Heart left ventricle (tissue), 13 donors: ENCODE measurements at regions not wholly inside any gene's neighbourhood (a gene's known extent, or its start where the extent isn't known, plus 50 kb on each side); places are given as distances from the start of the nearest gene placed in this dataset.

Experiments used
- POLR2A ChIP-seq, 2 donors: fragments of 450-650 bp; IDR thresholded peaks; one replicate each; pipeline ENCODE4 v1.6.1; 2017; ENCODE audit warnings: antibody characterized with exemption in 2 of 2, mild to moderate bottlenecking in 2 of 2, moderate library complexity in 2 of 2
- TF ChIP-seq, protein P1 (sequence below), 12 donors: fragments of 200-600 bp; sonication (generic) in 4 of 12; IDR thresholded peaks; one replicate each; pipeline versions ENCODE4 v1.5.0 to v1.8.0; 2018 to 2022; ENCODE audit warnings: antibody characterized with exemption in 12 of 12, mild to moderate bottlenecking in 5 of 12
- donor health status: ischemic (EF 13 %, LVEDD 7.1; RV severe dilation, severe dysfunction).
- donor health status: DM: no; HTN: yes; CAD: no.
- donor health status: DM: no; HTN: no; CAD: no.
- donor health status: ischemic (EF 25% LVEDD 6.9; RV normal size, moderate dysfunction).
- donor health status: ischemic (EF 25% LVEDD 5.7; RV mildly dilated, moderate dysfunction).
- donor health status: ischemic (EF 35%, LVEDD 5.7; RV mildly dilated, moderate dysfunction).
- donor health status: nonischemic (EF 11% LVEDD 7.7; RV severe dilation, severe dysfunction).
- donor health status: DM: yes; HTN: yes; CAD: no.
- donor health status: PGD.
- donor health status: ischemic (EF 29% LVEDD 5.4; RV normal size, mild dysfunction).
- donor health status: nonischemic (EF 23%, LVEDD 6.1; RV moderate dilation, normal function).

GRCh38 chr5:89327608-89328007 is 444.6 kb upstream of the MEF2C start:
- TF ChIP-seq, protein P1, sequence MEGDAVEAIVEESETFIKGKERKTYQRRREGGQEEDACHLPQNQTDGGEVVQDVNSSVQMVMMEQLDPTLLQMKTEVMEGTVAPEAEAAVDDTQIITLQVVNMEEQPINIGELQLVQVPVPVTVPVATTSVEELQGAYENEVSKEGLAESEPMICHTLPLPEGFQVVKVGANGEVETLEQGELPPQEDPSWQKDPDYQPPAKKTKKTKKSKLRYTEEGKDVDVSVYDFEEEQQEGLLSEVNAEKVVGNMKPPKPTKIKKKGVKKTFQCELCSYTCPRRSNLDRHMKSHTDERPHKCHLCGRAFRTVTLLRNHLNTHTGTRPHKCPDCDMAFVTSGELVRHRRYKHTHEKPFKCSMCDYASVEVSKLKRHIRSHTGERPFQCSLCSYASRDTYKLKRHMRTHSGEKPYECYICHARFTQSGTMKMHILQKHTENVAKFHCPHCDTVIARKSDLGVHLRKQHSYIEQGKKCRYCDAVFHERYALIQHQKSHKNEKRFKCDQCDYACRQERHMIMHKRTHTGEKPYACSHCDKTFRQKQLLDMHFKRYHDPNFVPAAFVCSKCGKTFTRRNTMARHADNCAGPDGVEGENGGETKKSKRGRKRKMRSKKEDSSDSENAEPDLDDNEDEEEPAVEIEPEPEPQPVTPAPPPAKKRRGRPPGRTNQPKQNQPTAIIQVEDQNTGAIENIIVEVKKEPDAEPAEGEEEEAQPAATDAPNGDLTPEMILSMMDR (IDR thresholded peaks at IDR 0.05) = no peak
- no peak for TF ChIP-seq POLR2A (IDR thresholded peaks at IDR 0.05)
